HG03432 (cell line): ENCODE measurements at regions not wholly inside any gene's neighbourhood (a gene's known extent, or its start where the extent isn't known, plus 50 kb on each side); places are given as distances from the start of the nearest gene placed in this dataset.

Experiments used
- ATAC-seq: cut with Tn5 transposase; IDR thresholded peaks from one replicate; pipeline ENCODE4 v1.9.1; 2021; ENCODE audit warnings: mild to moderate bottlenecking, moderate library complexity; ENCODE audit not compliant: unreplicated experiment

GRCh38 chr1:96632045-96632664 lies 89.4 kb upstream of the PTBP2 start:
- no peak for ATAC-seq

GRCh38 chr1:96633695-96634094 lies 87.9 kb upstream of the PTBP2 start:
- no peak for ATAC-seq

- ATAC-seq: no peak
Measured at GRCh38 chr1:96634883-96635282, 86.7 kb upstream of the PTBP2 start.

GRCh38 chr1:96641282-96641681 lies 80.3 kb upstream of the PTBP2 start:
- no peak for ATAC-seq

GRCh38 chr1:96643519-96643918 lies 78.1 kb upstream of the PTBP2 start:
- no peak for ATAC-seq

GRCh38 chr1:96649301-96649700 lies 72.3 kb upstream of the PTBP2 start:
- ATAC-seq: no peak

- ATAC-seq: no peak
Measured at GRCh38 chr1:96651517-96651916, 70.1 kb upstream of the PTBP2 start.

GRCh38 chr1:96660051-96660450 lies 61.5 kb upstream of the PTBP2 start:
- ATAC-seq: no peak

- no peak for ATAC-seq
Measured at GRCh38 chr1:96660503-96660902, 61.1 kb upstream of the PTBP2 start.
